Panc1 (cell line): ENCODE measurements at regions not wholly inside any gene's neighbourhood (a gene's known extent, or its start where the extent isn't known, plus 50 kb on each side); places are given as distances from the start of the nearest gene placed in this dataset.
"Not testable (repeated sequence)": the region's sequence is repeated elsewhere in the genome, so short reads cannot be mapped to it uniquely, and the experiment has no call there.

Experiments used
- ATAC-seq: fragments of 200-7000 bp; cut with Tn5 transposase; 2 replicates; pipeline ENCODE4 v1.9.1; 2020; ENCODE audit warnings: mild to moderate bottlenecking, moderate library complexity
- BruUV-seq: library from RNA; stranded (reverse); fragments of 400-500 nt; replicated peaks from 2 replicates; lab custom pipeline; 2021; lab: Mats Ljungman, UMichigan
- CTCF ChIA-PET: fragments of 300-600 bp; sonication (Branson Sonifier 250); formaldehyde crosslinking; loops from one replicate; lab custom pipeline; 2022; ENCODE audit warnings: antibody characterized with exemption; lab: Charles Lee
- POLR2A ChIA-PET: fragments of 300-600 bp; sonication (Branson Sonifier 250); formaldehyde crosslinking; loops from one replicate; lab custom pipeline; 2022; ENCODE audit warnings: antibody characterized with exemption; lab: Charles Lee
- DNase-seq: peaks from one replicate; pipeline ENCODE4 v3.0.0-alpha.2; 2010; ENCODE audit warnings: low read depth, low spot score
- H3K27ac ChIP-seq: 2 replicates; pipeline ENCODE4 v1.5.1; 2011; ENCODE audit warnings: mild to moderate bottlenecking, low read length, inconsistent platforms
- H3K27me3 ChIP-seq: fragments of 200-500 bp; sonication (Bioruptor generic); 2 replicates; pipeline ENCODE4 v1.6.0; 2014; ENCODE audit warnings: low read length, inconsistent platforms; ENCODE audit not compliant: control insufficient read depth, insufficient read depth
- H3K36me3 ChIP-seq: fragments of 200-500 bp; sonication (Bioruptor generic); 2 replicates; pipeline ENCODE4 v1.5.1; 2014; ENCODE audit warnings: inconsistent platforms, mild to moderate bottlenecking, low read length, moderate library complexity; ENCODE audit not compliant: control insufficient read depth, insufficient read depth
- H3K4me1 ChIP-seq: 2 replicates; pipeline ENCODE4 v1.5.1; 2011; ENCODE audit warnings: inconsistent platforms, mild to moderate bottlenecking, low read length, moderate library complexity; ENCODE audit not compliant: control insufficient read depth, insufficient read depth
- H3K4me3 ChIP-seq, 2 experiments: 2 replicates each; pipeline ENCODE4 v1.5.1; 2011 to 2012; ENCODE audit warnings: low read depth in 2 of 2, low read length in 2 of 2, mild to moderate bottlenecking in 2 of 2, inconsistent platforms in 1 of 2, moderate library complexity in 1 of 2
- H3K9me3 ChIP-seq: fragments of 200-500 bp; sonication (Bioruptor generic); 2 replicates; pipeline ENCODE4 v1.5.1; 2014; ENCODE audit warnings: low read depth, mild to moderate bottlenecking, inconsistent platforms, low read length, moderate library complexity; ENCODE audit not compliant: control insufficient read depth, insufficient read depth
- in situ Hi-C: cut with HindIII; loops from 2 replicates; pipeline ENCODE4 v1.10.0; 2016; ENCODE audit warnings: low sequenced_read_pairs, low pct_unique_long_range_greater_than_20kb
- intact Hi-C: fragments of 100-400 bp; cut with micrococcal nuclease; formaldehyde crosslinking; loops from one replicate; pipeline ENCODE4 v1.10.0; 2022; ENCODE audit not compliant: unreplicated experiment

GRCh38 chr1:143879757-143880536 lies 91.8 kb downstream of the FAM72C start:
- H3K27ac ChIP-seq, ATAC-seq, H3K4me3 ChIP-seq, H3K9me3 ChIP-seq, intact Hi-C loops, DNase-seq, H3K4me1 ChIP-seq, CTCF ChIA-PET, BruUV-seq, H3K36me3 ChIP-seq, H3K27me3 ChIP-seq, POLR2A ChIA-PET, in situ Hi-C loops: not testable (repeated sequence)

DNA sequence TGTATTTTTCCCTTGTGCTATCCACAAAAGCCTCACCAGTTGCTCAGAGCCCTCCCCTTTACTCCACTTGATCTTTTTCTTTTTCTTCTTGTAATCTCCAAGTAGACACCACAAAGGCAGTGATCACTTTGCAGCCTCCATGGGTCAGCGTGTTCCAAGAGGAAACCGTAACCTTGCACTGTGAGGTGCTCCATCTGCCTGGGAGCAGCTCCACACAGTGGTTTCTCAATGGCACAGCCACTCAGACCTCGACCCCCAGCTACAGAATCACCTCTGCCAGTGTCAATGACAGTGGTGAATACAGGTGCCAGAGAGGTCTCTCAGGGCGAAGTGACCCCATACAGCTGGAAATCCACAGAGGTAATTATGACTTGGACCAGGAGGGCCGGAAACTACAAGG lies 95.8 kb downstream of the FAM72C start:
- CTCF ChIA-PET, H3K27ac ChIP-seq, H3K4me1 ChIP-seq, H3K27me3 ChIP-seq, DNase-seq, H3K4me3 ChIP-seq, BruUV-seq, H3K9me3 ChIP-seq, H3K36me3 ChIP-seq, intact Hi-C loops, ATAC-seq, in situ Hi-C loops, POLR2A ChIA-PET: not testable (repeated sequence)

GRCh38 chr1:143874625-143875024 lies 97.2 kb downstream of the FAM72C start:
- CTCF ChIA-PET, H3K27ac ChIP-seq, intact Hi-C loops, DNase-seq, H3K9me3 ChIP-seq, in situ Hi-C loops, POLR2A ChIA-PET, ATAC-seq, H3K4me1 ChIP-seq, BruUV-seq, H3K4me3 ChIP-seq, H3K27me3 ChIP-seq, H3K36me3 ChIP-seq: not testable (repeated sequence)

- BruUV-seq, H3K4me3 ChIP-seq, ATAC-seq, POLR2A ChIA-PET, CTCF ChIA-PET, DNase-seq, H3K4me1 ChIP-seq, H3K27ac ChIP-seq, H3K36me3 ChIP-seq, in situ Hi-C loops, H3K9me3 ChIP-seq, H3K27me3 ChIP-seq, intact Hi-C loops: not testable (repeated sequence)
Observed at GRCh38 chr1:143873650-143874049, 98.1 kb downstream of the FAM72C start.

DNA sequence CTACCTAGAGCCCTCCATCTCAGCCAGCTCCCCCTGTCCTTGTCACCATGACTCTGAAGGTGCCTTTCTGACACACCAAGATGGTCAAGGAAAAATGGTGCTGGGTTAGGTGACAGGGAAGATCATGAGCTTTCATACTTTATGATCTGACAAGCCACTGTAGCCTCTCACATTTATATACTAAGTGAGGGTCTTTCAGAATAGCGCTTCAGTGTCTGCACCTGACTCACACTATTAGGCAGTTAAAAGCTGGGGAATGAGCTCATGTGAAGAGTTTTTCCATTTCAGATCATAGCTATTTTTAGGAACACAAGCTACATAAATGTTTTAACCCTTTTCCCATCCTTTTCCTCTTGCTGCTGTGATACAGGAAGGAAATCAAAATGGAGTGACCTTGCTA lies 101.4 kb downstream of the FAM72C start:
- in situ Hi-C loops, H3K27ac ChIP-seq, H3K4me1 ChIP-seq, H3K4me3 ChIP-seq, H3K36me3 ChIP-seq, DNase-seq, POLR2A ChIA-PET, intact Hi-C loops, H3K9me3 ChIP-seq, H3K27me3 ChIP-seq, BruUV-seq, ATAC-seq, CTCF ChIA-PET: not testable (repeated sequence)

DNA sequence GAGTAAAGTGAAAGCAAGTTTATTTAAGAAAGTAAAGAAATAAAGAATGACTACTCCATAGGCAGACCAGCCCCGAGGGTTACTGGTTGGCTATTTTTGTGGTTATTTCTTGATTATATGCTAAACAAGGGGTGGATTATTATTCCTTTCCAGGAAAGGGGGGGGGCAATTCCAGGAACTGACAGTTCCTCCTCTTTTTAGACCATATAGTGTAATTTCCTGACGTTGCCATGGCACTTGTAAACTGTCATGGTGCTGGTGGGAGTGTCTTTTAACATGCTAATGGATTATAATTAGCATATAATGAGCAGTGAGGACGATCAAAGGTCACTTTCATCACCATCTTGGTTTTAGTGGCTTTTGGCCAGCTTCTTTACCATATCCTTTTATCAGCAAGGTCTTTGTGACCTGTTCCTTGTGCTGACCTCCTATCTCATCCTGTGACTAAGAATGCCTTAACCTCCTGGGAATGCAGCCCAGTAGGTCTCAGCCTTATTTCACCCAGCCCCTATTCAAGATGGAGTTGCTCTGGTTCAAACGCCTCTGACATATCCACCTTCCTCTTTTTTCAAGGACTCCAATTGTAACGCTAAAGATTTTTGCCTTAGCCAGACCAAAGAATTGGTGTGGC lies 104.1 kb downstream of the FAM72C start:
- H3K9me3 ChIP-seq, ATAC-seq, H3K36me3 ChIP-seq, H3K27me3 ChIP-seq, CTCF ChIA-PET, BruUV-seq, DNase-seq, POLR2A ChIA-PET, H3K27ac ChIP-seq, in situ Hi-C loops, H3K4me3 ChIP-seq, intact Hi-C loops, H3K4me1 ChIP-seq: not testable (repeated sequence)

GRCh38 chr1:143863901-143864520 lies 107.8 kb downstream of the FAM72C start:
- intact Hi-C loops, POLR2A ChIA-PET, CTCF ChIA-PET, in situ Hi-C loops, BruUV-seq, H3K27ac ChIP-seq, H3K4me1 ChIP-seq, DNase-seq, ATAC-seq, H3K9me3 ChIP-seq, H3K27me3 ChIP-seq, H3K4me3 ChIP-seq, H3K36me3 ChIP-seq: not testable (repeated sequence)
